GM23338 (cell line): ENCODE measurements at regions not wholly inside any gene's neighbourhood (a gene's known extent, or its start where the extent isn't known, plus 50 kb on each side); places are given as distances from the start of the nearest gene placed in this dataset.

Experiments used
- ATAC-seq: fragments of 200-7000 bp; cut with Tn5 transposase; 3 replicates; pipeline ENCODE4 v1.9.1; 2020
- DNase-seq: peaks from one replicate; pipeline ENCODE4 v3.0.0-alpha.2; 2015; ENCODE audit warnings: low spot score
- H2AFZ ChIP-seq: fragments of 200-600 bp; sonication (generic); 2 replicates; pipeline ENCODE4 v1.8.0; 2016; ENCODE audit warnings: antibody characterized with exemption, mild to moderate bottlenecking, moderate library complexity
- H3F3A ChIP-seq: fragments of 200-600 bp; sonication (generic); replicated peaks from 2 replicates; pipeline ENCODE4 v1.8.0; 2017; ENCODE audit warnings: antibody characterized with exemption, mixed run types, low read depth
- H3K27ac ChIP-seq: fragments of 200-600 bp; sonication (generic); 2 replicates; pipeline ENCODE4 v1.6.1; 2016; ENCODE audit warnings: low read depth
- H3K27me3 ChIP-seq: fragments of 200-600 bp; sonication (generic); 2 replicates; pipeline ENCODE4 v1.8.0; 2016; ENCODE audit warnings: mild to moderate bottlenecking, mixed run types, moderate library complexity; ENCODE audit not compliant: insufficient read depth
- H3K36me3 ChIP-seq: fragments of 200-600 bp; sonication (generic); 2 replicates; pipeline ENCODE4 v1.8.0; 2016; ENCODE audit warnings: mild to moderate bottlenecking; ENCODE audit not compliant: insufficient read depth
- H3K4me1 ChIP-seq: fragments of 200-600 bp; sonication (generic); 2 replicates; pipeline ENCODE4 v1.8.0; 2016; ENCODE audit warnings: mild to moderate bottlenecking, moderate library complexity; ENCODE audit not compliant: insufficient read depth
- H3K4me2 ChIP-seq: fragments of 200-600 bp; sonication (generic); 2 replicates; pipeline ENCODE4 v1.7.1; 2017; ENCODE audit warnings: mixed run types
- H3K4me3 ChIP-seq: fragments of 200-600 bp; sonication (generic); 2 replicates; pipeline ENCODE4 v1.6.1; 2016; ENCODE audit warnings: mixed run types
- H3K79me2 ChIP-seq: fragments of 200-600 bp; sonication (generic); replicated peaks from 2 replicates; pipeline ENCODE4 v1.8.0; 2017; ENCODE audit warnings: mild to moderate bottlenecking; ENCODE audit not compliant: insufficient read depth
- H3K9me2 ChIP-seq: fragments of 200-600 bp; sonication (generic); 2 replicates; pipeline ENCODE4 v1.8.0; 2017; ENCODE audit not compliant: insufficient read depth
- H4K20me1 ChIP-seq: fragments of 200-600 bp; sonication (generic); replicated peaks from 2 replicates; pipeline ENCODE4 v1.8.0; 2017; ENCODE audit warnings: mild to moderate bottlenecking; ENCODE audit not compliant: insufficient read depth
- H3K27ac Mint-ChIP-seq: 2 replicates; pipeline ENCODE4 v1.8.0; 2020; ENCODE audit warnings: inconsistent platforms, mild to moderate bottlenecking, moderate library complexity, mixed read lengths
- H3K27me3 Mint-ChIP-seq: 3 replicates; pipeline ENCODE4 v1.8.0; 2022; ENCODE audit warnings: low read depth, mild to moderate bottlenecking, moderate library complexity, mixed read lengths, inconsistent platforms; ENCODE audit not compliant: insufficient read depth, poor library complexity
- H3K36me3 Mint-ChIP-seq: 3 replicates; pipeline ENCODE4 v1.8.0; 2021; ENCODE audit warnings: low read depth, mild to moderate bottlenecking, inconsistent platforms, moderate library complexity, mixed read lengths
- H3K4me1 Mint-ChIP-seq: 3 replicates; pipeline ENCODE4 v1.8.0; 2020; ENCODE audit warnings: mild to moderate bottlenecking, inconsistent platforms, mixed read lengths
- H3K4me3 Mint-ChIP-seq: 3 replicates; pipeline ENCODE4 v1.8.0; 2021; ENCODE audit warnings: moderate library complexity, mild to moderate bottlenecking, inconsistent platforms, mixed read lengths
- H3K9me3 Mint-ChIP-seq: 3 replicates; pipeline ENCODE4 v1.8.0; 2020; ENCODE audit warnings: moderate library complexity, mild to moderate bottlenecking, inconsistent platforms, mixed read lengths
- CREB1 ChIP-seq: fragments of 250-450 bp; sonication (Bioruptor Pico); IDR thresholded peaks from 2 replicates; pipeline ENCODE4 v1.5.0; 2020; ENCODE audit warnings: low read depth, mild to moderate bottlenecking, moderate library complexity
- POLR2AphosphoS5 ChIP-seq: IDR thresholded peaks from 2 replicates; pipeline ENCODE4 v1.6.1; 2016; ENCODE audit warnings: antibody characterized with exemption, low read depth
- ZNF114 ChIP-seq: fragments of 250-450 bp; sonication (Bioruptor Pico); IDR thresholded peaks from 2 replicates; pipeline ENCODE4 v1.5.0; 2020; ENCODE audit warnings: mild to moderate bottlenecking, moderate library complexity
- ZNF331 ChIP-seq: fragments of 250-450 bp; sonication (Bioruptor Pico); IDR thresholded peaks from 2 replicates; pipeline ENCODE4 v1.5.0; 2020; ENCODE audit warnings: low read depth, mild to moderate bottlenecking, moderate library complexity
- ZNF462 ChIP-seq: fragments of 250-450 bp; sonication (Bioruptor Pico); IDR thresholded peaks from 2 replicates; pipeline ENCODE4 v1.5.0; 2020; ENCODE audit warnings: mild to moderate bottlenecking, moderate library complexity
- TF ChIP-seq, protein P1 (sequence below): IDR thresholded peaks from 2 replicates; pipeline ENCODE4 v1.6.1; 2016; ENCODE audit warnings: antibody characterized with exemption

GRCh38 chr1:87418048-87418447 is 89.4 kb downstream of the LMO4 start:
- Histone ChIP-seq H3K27me3 (no peaks in the 10 kb centered on the region), H3K9me2 (no peaks in the 10 kb centered on the region), H3K79me2 (no peaks in the 10 kb centered on the region), H3F3A (no peaks in the 10 kb centered on the region), H3K4me1 (no peaks in the 10 kb centered on the region), H3K27ac (no peak overlapping the region), H4K20me1 (no peaks in the 10 kb centered on the region), H3K36me3 (no peaks in the 10 kb centered on the region), H3K4me3 (no peak overlapping the region), H3K4me2 (no peak overlapping the region), H2AFZ (no peak overlapping the region)
- no peak overlapping the region for H3K4me3 Mint-ChIP-seq
- H3K36me3 Mint-ChIP-seq, result no peaks in the 10 kb centered on the region; the same call in 2 of the 3 replicates
- DNase-seq (no peak), ATAC-seq (no peak)
- TF ChIP-seq POLR2AphosphoS5 (no peak), ZNF462 (no peak), CREB1 (CRISPR knock-in tag) (no peak), ZNF114 (CRISPR knock-in tag) (no peak), ZNF331 (CRISPR knock-in tag) (no peak)
- TF ChIP-seq, protein P1, sequence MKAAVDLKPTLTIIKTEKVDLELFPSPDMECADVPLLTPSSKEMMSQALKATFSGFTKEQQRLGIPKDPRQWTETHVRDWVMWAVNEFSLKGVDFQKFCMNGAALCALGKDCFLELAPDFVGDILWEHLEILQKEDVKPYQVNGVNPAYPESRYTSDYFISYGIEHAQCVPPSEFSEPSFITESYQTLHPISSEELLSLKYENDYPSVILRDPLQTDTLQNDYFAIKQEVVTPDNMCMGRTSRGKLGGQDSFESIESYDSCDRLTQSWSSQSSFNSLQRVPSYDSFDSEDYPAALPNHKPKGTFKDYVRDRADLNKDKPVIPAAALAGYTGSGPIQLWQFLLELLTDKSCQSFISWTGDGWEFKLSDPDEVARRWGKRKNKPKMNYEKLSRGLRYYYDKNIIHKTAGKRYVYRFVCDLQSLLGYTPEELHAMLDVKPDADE, result no peak
- no peaks in the 10 kb centered on the region for H3K4me1 Mint-ChIP-seq
- no peak overlapping the region for H3K27ac Mint-ChIP-seq
- no peaks in the 10 kb centered on the region for H3K27me3 Mint-ChIP-seq
- peaks cover 6% of the 10 kb centered on the region; the same call in 1 of the 3 replicates for H3K9me3 Mint-ChIP-seq
